ENCODE measurements at regions not wholly inside any gene's neighbourhood (a gene's known extent, or its start where the extent isn't known, plus 50 kb on each side); places are given as distances from the start of the nearest gene placed in this dataset.

DNA sequence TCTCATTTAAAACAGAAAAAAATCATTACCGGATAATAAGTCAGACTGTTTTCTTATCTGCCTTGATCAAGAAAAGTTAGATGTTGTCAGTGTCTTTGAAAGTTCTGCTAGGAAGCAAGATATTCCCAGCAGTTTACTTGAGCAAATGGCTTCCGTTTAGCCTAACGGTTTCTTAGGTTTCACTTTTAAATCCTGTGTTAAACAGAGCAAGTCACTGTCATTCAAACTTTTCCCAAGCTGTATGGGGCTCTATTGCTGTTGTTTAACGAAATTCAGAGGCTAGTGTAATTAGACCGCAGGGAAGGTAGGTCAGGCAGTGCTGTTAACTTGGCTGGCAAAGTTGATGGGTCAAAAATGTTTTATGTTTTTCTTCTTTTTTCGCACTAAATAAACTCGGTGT, 80.3 kb upstream of the NEIL3 start:
- Histone ChIP-seq H3K27ac (ENCODE audit: low read depth in 1 of 3, low read length in 2 of 3) (no peak overlapping the region), H3K9me3 (ENCODE audit: control insufficient read depth in 2 of 2, insufficient read depth in 1 of 2, low read depth in 1 of 2, low read length in 1 of 2) (no peaks in the 10 kb centered on the region), H3K36me3 (ENCODE audit: control insufficient read depth in 3 of 3, insufficient read depth in 2 of 3, low read depth in 1 of 3, low read length in 3 of 3) (no peaks in the 10 kb centered on the region), H3K4me3 (ENCODE audit: low read depth in 1 of 3, low read length in 3 of 3) (no peak overlapping the region), H3K4me1 (ENCODE audit: control insufficient read depth in 3 of 3, insufficient read depth in 2 of 3, low read depth in 1 of 3, low read length in 2 of 3) (no peaks in the 10 kb centered on the region), H3K27me3 (ENCODE audit: control insufficient read depth in 3 of 3, insufficient read depth in 3 of 3, low read length in 3 of 3) (no peaks in the 10 kb centered on the region)
- 37 to 53% (median 46%) methylated on average over 7 of the region's 7 CpGs for WGBS, 3 donors
- FAIRE-seq (no peak), DNase-seq (peak in 1 of 2 donors; percentile 3)

DNA sequence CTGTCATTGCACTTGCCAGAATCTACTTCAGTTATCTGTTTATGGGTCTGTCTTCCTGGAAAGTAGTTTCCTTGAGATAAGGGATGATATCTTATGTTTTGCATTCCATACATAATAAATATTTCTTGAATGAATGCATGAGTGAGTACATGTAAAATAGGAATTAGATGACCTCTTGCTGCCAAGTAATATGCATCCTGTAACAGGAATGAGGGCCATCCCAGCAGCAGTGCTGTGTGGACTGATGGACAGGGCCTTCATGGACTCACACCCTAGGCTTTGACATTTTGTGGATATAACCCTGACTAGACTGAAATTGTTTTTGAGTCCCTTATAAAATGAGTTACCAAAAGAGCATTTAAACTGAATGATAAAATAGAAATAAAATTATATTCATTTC, 77.2 kb upstream of the NEIL3 start:
- FAIRE-seq (no peak), DNase-seq (no peak)

DNA sequence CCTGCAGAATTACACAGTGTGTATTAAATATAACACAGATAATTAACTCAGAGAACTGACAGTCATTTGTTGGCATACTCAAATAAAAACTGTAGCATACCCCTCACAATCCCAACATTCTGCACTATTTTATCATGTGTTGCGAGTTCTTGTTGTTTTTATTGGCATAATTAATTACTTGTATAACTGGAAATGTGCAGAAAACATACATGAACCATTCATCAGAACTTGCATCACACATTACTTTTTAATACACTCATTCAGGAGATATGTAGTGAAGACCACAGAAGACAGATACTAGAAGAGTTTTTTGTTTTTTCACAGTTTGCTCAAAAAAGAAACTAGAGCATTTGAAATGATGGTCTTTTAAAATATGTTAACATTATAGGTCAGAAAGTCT, 74.6 kb upstream of the NEIL3 start:
- H3K4me3 ChIP-seq (ENCODE audit: low read depth in 1 of 3, low read length in 3 of 3), result no peak overlapping the region
- H3K27ac ChIP-seq (ENCODE audit: low read depth in 1 of 3, low read length in 2 of 3), result no peak overlapping the region
- H3K27me3 ChIP-seq (ENCODE audit: control insufficient read depth in 3 of 3, insufficient read depth in 3 of 3, low read length in 3 of 3), result peaks cover 0 to 3% (median 0%) of the 10 kb centered on the region in 3 donors
- DNase-seq, result no peak
- no peak for FAIRE-seq
- no peaks in the 10 kb centered on the region for H3K4me1 ChIP-seq (ENCODE audit: control insufficient read depth in 3 of 3, insufficient read depth in 2 of 3, low read depth in 1 of 3, low read length in 2 of 3)
- 52 to 86% (median 76%) methylated on average over 1 of the region's 1 CpG for WGBS, 3 donors
- no peaks in the 10 kb centered on the region for H3K9me3 ChIP-seq (ENCODE audit: control insufficient read depth in 2 of 2, insufficient read depth in 1 of 2, low read depth in 1 of 2, low read length in 1 of 2)
- no peaks in the 10 kb centered on the region for H3K36me3 ChIP-seq (ENCODE audit: control insufficient read depth in 3 of 3, insufficient read depth in 2 of 3, low read depth in 1 of 3, low read length in 3 of 3)

More for the DNA sequence above, 77.2 kb upstream of the NEIL3 start:
- Histone ChIP-seq H3K27me3 (ENCODE audit: control insufficient read depth in 3 of 3, insufficient read depth in 3 of 3, low read length in 3 of 3) (peaks cover 0 to 3% (median 0%) of the 10 kb centered on the region in 3 donors), H3K27ac (ENCODE audit: low read depth in 1 of 3, low read length in 2 of 3) (no peak overlapping the region), H3K9me3 (ENCODE audit: control insufficient read depth in 2 of 2, insufficient read depth in 1 of 2, low read depth in 1 of 2, low read length in 1 of 2) (no peaks in the 10 kb centered on the region), H3K4me1 (ENCODE audit: control insufficient read depth in 3 of 3, insufficient read depth in 2 of 3, low read depth in 1 of 3, low read length in 2 of 3) (no peaks in the 10 kb centered on the region), H3K36me3 (ENCODE audit: control insufficient read depth in 3 of 3, insufficient read depth in 2 of 3, low read depth in 1 of 3, low read length in 3 of 3) (no peaks in the 10 kb centered on the region), H3K4me3 (ENCODE audit: low read depth in 1 of 3, low read length in 3 of 3) (no peak overlapping the region)

DNA sequence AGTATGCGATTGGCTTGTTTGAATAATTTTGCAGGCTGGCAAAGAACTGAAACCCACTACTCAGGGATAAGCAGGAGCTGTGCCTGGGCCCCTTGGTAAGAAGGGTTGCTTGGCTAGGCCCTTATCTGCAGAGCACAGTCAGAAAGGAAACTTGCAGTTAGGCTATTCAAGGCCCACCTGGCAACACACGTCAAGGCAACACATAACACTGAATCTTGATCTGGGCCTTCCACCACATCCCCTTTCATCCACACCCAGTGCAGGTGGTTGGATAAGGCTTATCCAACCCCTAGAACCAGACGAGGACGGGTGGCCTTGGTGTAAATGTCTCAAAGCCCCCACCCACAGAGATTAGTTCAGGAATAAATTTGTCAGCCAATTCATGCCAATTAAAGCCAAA, 72.8 kb upstream of the NEIL3 start:
- no peak for FAIRE-seq
- Histone ChIP-seq H3K4me3 (ENCODE audit: low read depth in 1 of 3, low read length in 3 of 3) (no peak overlapping the region), H3K4me1 (ENCODE audit: control insufficient read depth in 3 of 3, insufficient read depth in 2 of 3, low read depth in 1 of 3, low read length in 2 of 3) (no peaks in the 10 kb centered on the region), H3K27ac (ENCODE audit: low read depth in 1 of 3, low read length in 2 of 3) (no peak overlapping the region), H3K9me3 (ENCODE audit: control insufficient read depth in 2 of 2, insufficient read depth in 1 of 2, low read depth in 1 of 2, low read length in 1 of 2) (no peaks in the 10 kb centered on the region), H3K36me3 (ENCODE audit: control insufficient read depth in 3 of 3, insufficient read depth in 2 of 3, low read depth in 1 of 3, low read length in 3 of 3) (no peaks in the 10 kb centered on the region), H3K27me3 (ENCODE audit: control insufficient read depth in 3 of 3, insufficient read depth in 3 of 3, low read length in 3 of 3) (peaks cover 0 to 3% (median 0%) of the 10 kb centered on the region in 3 donors)
- 58 to 76% (median 64%) methylated on average over 4 of the region's 4 CpGs for WGBS, 3 donors
- no peak for DNase-seq

DNA sequence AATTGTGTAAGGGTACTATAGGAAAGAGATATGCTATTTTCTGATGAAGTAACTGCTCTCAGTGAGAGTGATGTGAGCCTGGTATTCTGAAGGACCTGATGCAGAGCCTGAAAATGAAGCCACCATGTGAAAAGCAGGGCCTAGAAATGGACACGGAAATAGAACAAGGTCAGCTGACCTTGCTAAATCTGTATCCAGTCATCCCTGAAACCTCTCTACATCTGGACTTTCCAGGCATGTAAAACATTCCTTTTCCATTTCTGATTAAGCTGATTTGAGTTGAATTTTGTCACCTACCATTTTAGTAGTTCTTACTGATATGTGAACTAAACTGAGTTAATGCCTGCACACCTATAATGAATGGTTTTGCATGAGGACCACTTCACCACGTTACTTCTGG, 72.4 kb upstream of the NEIL3 start:
- Histone ChIP-seq H3K36me3 (ENCODE audit: control insufficient read depth in 3 of 3, insufficient read depth in 2 of 3, low read depth in 1 of 3, low read length in 3 of 3) (no peaks in the 10 kb centered on the region), H3K27ac (ENCODE audit: low read depth in 1 of 3, low read length in 2 of 3) (no peak overlapping the region), H3K27me3 (ENCODE audit: control insufficient read depth in 3 of 3, insufficient read depth in 3 of 3, low read length in 3 of 3) (peaks cover 0 to 3% (median 0%) of the 10 kb centered on the region in 3 donors), H3K9me3 (ENCODE audit: control insufficient read depth in 2 of 2, insufficient read depth in 1 of 2, low read depth in 1 of 2, low read length in 1 of 2) (no peaks in the 10 kb centered on the region), H3K4me3 (ENCODE audit: low read depth in 1 of 3, low read length in 3 of 3) (no peak overlapping the region), H3K4me1 (ENCODE audit: control insufficient read depth in 3 of 3, insufficient read depth in 2 of 3, low read depth in 1 of 3, low read length in 2 of 3) (no peaks in the 10 kb centered on the region)
- no peak for DNase-seq
- no peak for FAIRE-seq
- WGBS, 3 donors, result 90 to 92% (median 90%) methylated on average over 2 of the region's 2 CpGs

DNA sequence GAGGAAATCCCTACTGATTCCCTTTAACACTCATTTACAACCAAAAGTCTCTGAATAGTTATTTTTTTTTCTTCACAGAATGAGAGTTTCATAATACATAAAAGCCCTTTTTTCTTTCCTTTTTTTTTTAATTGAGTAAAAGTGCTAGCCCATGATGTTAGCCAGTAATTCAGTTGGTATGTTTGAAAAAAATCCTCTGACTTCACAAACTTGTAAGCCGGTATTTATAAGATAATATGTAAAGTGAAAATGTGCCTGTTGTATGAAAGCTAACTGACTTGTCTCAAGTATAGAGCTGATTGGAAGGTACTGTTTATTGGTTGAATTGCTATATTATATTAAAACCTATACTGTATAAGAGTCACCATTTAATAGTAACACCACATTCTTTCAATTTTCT, 70.2 kb upstream of the NEIL3 start:
- 74 to 87% (median 80%) methylated on average over 1 of the region's 1 CpG for WGBS, 3 donors
- FAIRE-seq, result no peak
- no peaks in the 10 kb centered on the region for H3K9me3 ChIP-seq (ENCODE audit: control insufficient read depth in 2 of 2, insufficient read depth in 1 of 2, low read depth in 1 of 2, low read length in 1 of 2)
- no peaks in the 10 kb centered on the region for H3K36me3 ChIP-seq (ENCODE audit: control insufficient read depth in 3 of 3, insufficient read depth in 2 of 3, low read depth in 1 of 3, low read length in 3 of 3)
- H3K4me3 ChIP-seq (ENCODE audit: low read depth in 1 of 3, low read length in 3 of 3), result no peak overlapping the region
- no peaks in the 10 kb centered on the region for H3K4me1 ChIP-seq (ENCODE audit: control insufficient read depth in 3 of 3, insufficient read depth in 2 of 3, low read depth in 1 of 3, low read length in 2 of 3)
- DNase-seq, result no peak
- peaks cover 0 to 3% (median 0%) of the 10 kb centered on the region in 3 donors for H3K27me3 ChIP-seq (ENCODE audit: control insufficient read depth in 3 of 3, insufficient read depth in 3 of 3, low read length in 3 of 3)
- H3K27ac ChIP-seq (ENCODE audit: low read depth in 1 of 3, low read length in 2 of 3), result no peak overlapping the region

DNA sequence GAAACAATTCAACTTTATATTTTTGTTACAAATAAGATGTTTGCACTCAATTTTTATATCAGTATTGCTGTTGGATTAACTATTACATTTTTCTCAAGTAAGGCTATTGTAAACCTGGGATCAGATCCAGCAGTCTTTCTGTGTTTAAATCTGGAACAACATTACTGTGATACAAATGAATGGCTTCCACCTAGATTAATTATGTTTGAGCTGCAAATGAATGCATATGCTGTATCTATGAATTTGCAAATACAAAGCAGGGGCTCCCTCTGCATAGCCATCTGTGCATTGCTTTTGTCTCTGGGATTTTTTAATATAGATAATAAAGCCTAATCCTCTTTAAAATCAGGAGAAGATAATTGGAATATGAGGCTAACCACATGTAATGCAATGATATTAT, 69.8 kb upstream of the NEIL3 start:
- no peaks in the 10 kb centered on the region for H3K9me3 ChIP-seq (ENCODE audit: control insufficient read depth in 2 of 2, insufficient read depth in 1 of 2, low read depth in 1 of 2, low read length in 1 of 2)
- peaks cover 0 to 3% (median 0%) of the 10 kb centered on the region in 3 donors for H3K27me3 ChIP-seq (ENCODE audit: control insufficient read depth in 3 of 3, insufficient read depth in 3 of 3, low read length in 3 of 3)

DNA sequence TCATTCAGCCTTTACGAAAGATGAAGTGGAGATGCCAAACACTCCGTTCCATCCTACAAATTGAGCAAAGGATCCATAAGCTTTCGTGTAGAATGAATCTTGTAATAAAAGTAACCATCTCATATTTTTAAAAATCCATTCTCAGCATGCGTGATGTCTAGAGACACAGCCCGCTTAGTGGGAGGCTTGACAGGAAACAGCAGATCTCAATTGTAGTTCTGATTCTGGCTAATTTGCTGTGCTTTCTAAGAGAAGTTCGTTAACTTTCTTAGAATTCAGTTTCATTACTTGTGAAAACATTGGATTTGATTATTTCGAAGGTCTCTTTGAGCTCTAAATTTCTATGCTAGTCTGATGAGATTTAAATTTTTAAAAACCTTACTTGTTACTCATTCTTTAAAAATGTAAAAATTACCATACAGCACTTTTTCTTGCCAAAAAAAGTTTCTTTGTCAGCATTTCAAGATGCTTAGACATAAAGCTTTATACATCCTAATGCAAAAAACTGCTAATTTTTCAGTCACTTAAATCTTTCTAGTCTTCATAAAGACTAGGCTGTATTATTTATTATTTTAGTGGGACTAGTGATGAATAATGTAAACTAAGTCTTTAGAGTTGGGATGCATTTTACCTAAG, 66.9 kb upstream of the NEIL3 start:
- no peak for FAIRE-seq

More for the DNA sequence above, 69.8 kb upstream of the NEIL3 start:
- no peak for DNase-seq
- no peak overlapping the region for H3K27ac ChIP-seq (ENCODE audit: low read depth in 1 of 3, low read length in 2 of 3)
- FAIRE-seq, result no peak
- no peaks in the 10 kb centered on the region for H3K36me3 ChIP-seq (ENCODE audit: control insufficient read depth in 3 of 3, insufficient read depth in 2 of 3, low read depth in 1 of 3, low read length in 3 of 3)
- H3K4me3 ChIP-seq (ENCODE audit: low read depth in 1 of 3, low read length in 3 of 3), result no peak overlapping the region
- H3K4me1 ChIP-seq (ENCODE audit: control insufficient read depth in 3 of 3, insufficient read depth in 2 of 3, low read depth in 1 of 3, low read length in 2 of 3), result no peaks in the 10 kb centered on the region

More for the DNA sequence above, 66.9 kb upstream of the NEIL3 start:
- Histone ChIP-seq H3K36me3 (ENCODE audit: control insufficient read depth in 3 of 3, insufficient read depth in 2 of 3, low read depth in 1 of 3, low read length in 3 of 3) (no peaks in the 10 kb centered on the region), H3K27ac (ENCODE audit: low read depth in 1 of 3, low read length in 2 of 3) (no peak overlapping the region), H3K9me3 (ENCODE audit: control insufficient read depth in 2 of 2, insufficient read depth in 1 of 2, low read depth in 1 of 2, low read length in 1 of 2) (no peaks in the 10 kb centered on the region), H3K4me3 (ENCODE audit: low read depth in 1 of 3, low read length in 3 of 3) (no peak overlapping the region), H3K4me1 (ENCODE audit: control insufficient read depth in 3 of 3, insufficient read depth in 2 of 3, low read depth in 1 of 3, low read length in 2 of 3) (no peaks in the 10 kb centered on the region), H3K27me3 (ENCODE audit: control insufficient read depth in 3 of 3, insufficient read depth in 3 of 3, low read length in 3 of 3) (no peaks in the 10 kb centered on the region)
- 85 to 89% (median 88%) methylated on average over 7 of the region's 7 CpGs for WGBS, 3 donors
- DNase-seq, result no peak

Measured in small intestine (tissue), 7 donors.